GM23248 (cell line): ENCODE measurements at regions not wholly inside any gene's neighbourhood (a gene's known extent, or its start where the extent isn't known, plus 50 kb on each side); places are given as distances from the start of the nearest gene placed in this dataset.

Experiments used
- EZH2 ChIP-seq: fragments of 200-600 bp; sonication (generic); IDR thresholded peaks from 2 replicates; pipeline ENCODE4 v1.6.1; 2018; ENCODE audit warnings: antibody characterized with exemption, mild to moderate bottlenecking; ENCODE audit not compliant: insufficient read depth, poor library complexity, severe bottlenecking
- EZH2phosphoT487 ChIP-seq: fragments of 200-600 bp; sonication (generic); IDR thresholded peaks from 2 replicates; pipeline ENCODE4 v1.6.1; 2018; ENCODE audit warnings: antibody characterized with exemption, moderate library complexity, mild to moderate bottlenecking, low read depth; ENCODE audit not compliant: insufficient read depth

- TF ChIP-seq EZH2 (no peak), EZH2phosphoT487 (no peak)
Measured at GRCh38 chr2:136344339-136344738, 226.4 kb upstream of the CXCR4 start.
